Inflammatory macrophage treated with lipopolysaccharide for 4 hours (primary cell): ENCODE measurements at regions not wholly inside any gene's neighbourhood (a gene's known extent, or its start where the extent isn't known, plus 50 kb on each side); places are given as distances from the start of the nearest gene placed in this dataset.
A peak's percentile ranks its signal among the peaks of the same experiment; 100 is the strongest.
"Not testable (repeated sequence)": the region's sequence is repeated elsewhere in the genome, so short reads cannot be mapped to it uniquely, and the experiment has no call there.

ENCODE experiments used
- DNase-seq: peaks from one replicate; pipeline ENCODE4 v3.0.0-alpha.2; 2020

GRCh38 chr6:156437121-156437879 is 339.9 kb upstream of the ARID1B start:
- no peak for DNase-seq

- DNase-seq, result no peak
Measured at GRCh38 chr6:156434795-156435190, 342.4 kb upstream of the ARID1B start.

- no peak for DNase-seq
Measured at GRCh38 chr6:156434049-156434794, 343.0 kb upstream of the ARID1B start.

- no peak for DNase-seq
Measured at GRCh38 chr6:156432543-156432942, 344.6 kb upstream of the ARID1B start.

- no peak for DNase-seq
Measured at GRCh38 chr6:156430386-156430785, 346.8 kb upstream of the ARID1B start.

- DNase-seq, result peak; percentile 68
Measured at GRCh38 chr6:156427345-156427744, 349.8 kb upstream of the ARID1B start.

- DNase-seq, result no peak
Measured at GRCh38 chr6:156425359-156426020, 351.7 kb upstream of the ARID1B start.

GRCh38 chr6:156423829-156424228 is 353.3 kb upstream of the ARID1B start:
- no peak for DNase-seq

- peak; percentile 28 for DNase-seq
Measured at GRCh38 chr6:156423075-156423474, 354.1 kb upstream of the ARID1B start.

- DNase-seq, result no peak
Measured at GRCh38 chr6:156421933-156422332, 355.2 kb upstream of the ARID1B start.

GRCh38 chr6:156421301-156421700 is 355.9 kb upstream of the ARID1B start:
- not testable (repeated sequence) for DNase-seq

- DNase-seq, result no peak
Measured at GRCh38 chr6:156420172-156420993, 356.8 kb upstream of the ARID1B start.

- no peak for DNase-seq
Measured at GRCh38 chr6:156419594-156419993, 357.6 kb upstream of the ARID1B start.

GRCh38 chr6:156418253-156418652 is 358.9 kb upstream of the ARID1B start:
- DNase-seq, result no peak

GRCh38 chr6:156416391-156416790 is 360.8 kb upstream of the ARID1B start:
- no peak for DNase-seq

- no peak for DNase-seq
Measured at GRCh38 chr6:156413154-156413553, 364.0 kb upstream of the ARID1B start.

GRCh38 chr6:156410649-156411048 is 366.5 kb upstream of the ARID1B start:
- DNase-seq, result no peak

GRCh38 chr6:156408655-156409054 is 368.5 kb upstream of the ARID1B start:
- no peak for DNase-seq

GRCh38 chr6:156407334-156407733 is 369.8 kb upstream of the ARID1B start:
- DNase-seq, result no peak

GRCh38 chr6:156406688-156407087 is 370.5 kb upstream of the ARID1B start:
- no peak for DNase-seq

GRCh38 chr6:156406099-156406498 is 371.1 kb upstream of the ARID1B start:
- DNase-seq, result no peak

- DNase-seq, result no peak
Measured at GRCh38 chr6:156402628-156403027, 374.6 kb upstream of the ARID1B start.

- DNase-seq, result no peak
Measured at GRCh38 chr6:156402227-156402626, 375.0 kb upstream of the ARID1B start.
